ENCODE measurements at regions not wholly inside any gene's neighbourhood (a gene's known extent, or its start where the extent isn't known, plus 50 kb on each side); places are given as distances from the start of the nearest gene placed in this dataset.

DNA sequence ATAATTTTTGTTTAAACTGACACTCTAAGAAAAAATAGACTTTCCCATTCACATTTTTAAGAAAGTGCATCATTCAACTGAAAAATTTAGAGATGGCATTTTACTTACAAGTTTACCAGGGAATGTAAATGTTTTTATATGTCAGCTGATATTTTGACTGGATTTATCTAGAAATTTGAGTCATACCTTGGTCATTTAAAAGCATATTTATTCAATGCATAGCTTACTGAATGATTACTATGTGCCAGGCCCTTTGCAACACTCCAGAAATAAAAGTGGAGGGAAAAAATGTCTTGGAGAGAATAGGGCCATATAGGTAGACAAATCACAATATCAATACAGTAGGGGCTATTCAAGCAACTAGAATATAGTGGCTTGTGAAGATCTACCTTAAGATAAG is 98.4 kb upstream of the FAM3C start:
- no peak for DNase-seq (ENCODE audit: low spot score)

DNA sequence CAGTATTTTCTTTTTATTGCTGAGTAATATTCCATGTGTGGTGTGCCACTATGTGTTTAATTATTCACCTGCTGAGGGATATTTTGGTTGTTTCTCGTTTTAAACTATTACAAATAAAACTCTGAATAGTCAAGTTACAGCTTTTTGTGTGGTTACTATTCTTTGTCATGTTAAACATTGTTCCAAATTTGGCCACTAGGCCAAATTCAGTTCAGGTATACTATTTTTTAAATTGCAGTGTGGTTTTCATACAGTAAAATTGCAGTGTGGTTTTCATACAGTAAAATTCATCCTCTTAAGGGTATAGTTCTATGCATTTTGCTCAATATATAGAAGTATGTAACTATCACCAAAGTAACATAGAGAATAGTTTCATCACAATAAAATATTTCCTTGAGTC is 97.4 kb upstream of the FAM3C start:
- DNase-seq (ENCODE audit: low spot score), result no peak

DNA sequence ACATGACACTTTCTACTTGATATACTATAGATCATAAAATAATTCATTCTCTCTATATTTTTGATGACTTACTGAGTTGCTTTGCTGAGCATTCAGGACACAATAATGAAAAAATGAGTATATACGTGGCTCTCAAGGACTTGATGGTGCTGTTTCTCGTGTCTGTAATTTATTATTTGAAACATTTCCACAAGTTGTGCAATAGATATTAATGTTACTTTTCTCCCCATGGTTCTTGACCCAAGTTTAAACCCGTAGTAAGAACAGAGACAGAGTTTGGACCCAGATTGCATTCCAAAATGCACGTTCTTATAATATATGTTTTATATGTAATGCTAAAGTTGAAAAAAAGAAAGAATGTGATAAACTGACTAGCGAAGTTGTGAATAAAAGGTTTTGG is 94.2 kb upstream of the FAM3C start:
- no peak for DNase-seq (ENCODE audit: low spot score)

DNA sequence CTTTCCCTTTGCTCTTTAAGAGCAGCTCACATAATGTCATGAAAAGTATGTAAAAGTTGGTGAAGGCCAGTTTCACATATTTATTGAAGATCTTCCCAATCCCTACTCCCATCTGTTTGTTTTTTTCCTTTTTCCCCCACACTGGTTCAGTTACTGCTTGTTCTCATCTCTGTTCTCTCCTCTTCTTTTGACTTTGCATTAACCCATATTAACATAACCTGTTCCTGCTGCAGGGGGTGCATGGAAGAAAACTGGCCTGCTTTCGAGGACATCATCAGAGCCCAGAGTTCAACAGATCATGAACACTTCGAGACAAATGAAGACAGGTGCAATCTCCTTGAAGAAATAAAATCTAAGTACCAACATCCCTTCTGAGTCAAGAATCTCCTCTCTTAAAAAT is 93.3 kb upstream of the FAM3C start:
- no peak for DNase-seq (ENCODE audit: low spot score)

DNA sequence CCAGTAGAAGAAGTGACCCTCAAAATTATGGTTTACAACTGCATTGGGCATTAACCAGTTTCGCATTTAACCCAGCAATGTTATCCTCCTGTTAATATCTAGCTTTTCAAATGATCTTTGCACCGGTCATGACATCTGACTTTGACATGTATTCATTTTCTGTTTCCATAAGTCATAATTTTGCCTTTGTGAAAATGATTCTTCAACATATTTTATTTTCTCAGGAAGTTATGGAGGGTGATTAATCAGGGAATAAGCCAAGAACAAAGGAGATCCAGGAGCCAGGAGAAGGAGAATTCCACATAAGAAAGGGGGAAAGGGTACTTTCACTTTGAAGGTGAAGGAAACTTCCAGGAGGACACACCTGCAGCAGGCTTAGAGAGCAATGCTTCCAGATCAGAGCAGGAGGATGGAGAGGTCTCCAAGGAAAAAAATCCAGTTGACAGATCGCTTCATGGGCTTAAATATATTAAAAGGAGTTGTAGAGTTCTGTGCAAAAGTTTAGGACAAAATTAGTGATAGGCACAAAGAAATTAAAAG is 92.1 kb upstream of the FAM3C start:
- no peak for DNase-seq (ENCODE audit: low spot score)

DNA sequence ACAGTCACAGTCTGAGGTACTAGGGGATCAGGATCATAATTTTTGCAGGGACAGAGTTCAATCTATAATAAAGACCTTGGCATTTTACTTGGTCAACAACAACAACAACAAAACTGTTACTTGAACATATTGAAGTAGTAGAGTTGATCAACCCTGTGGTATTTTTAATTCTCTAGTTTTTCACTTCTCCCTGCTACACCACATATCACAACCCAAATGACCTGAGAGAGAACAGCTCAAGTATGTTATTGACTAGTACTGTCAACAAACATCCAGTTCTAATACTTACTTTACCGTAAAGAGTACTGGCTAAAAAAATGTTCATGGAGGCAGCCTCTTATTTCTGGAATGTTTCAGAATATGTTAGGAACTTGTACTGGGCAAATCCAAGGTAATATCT is 90.5 kb upstream of the FAM3C start:
- no peak for DNase-seq (ENCODE audit: low spot score)

DNA sequence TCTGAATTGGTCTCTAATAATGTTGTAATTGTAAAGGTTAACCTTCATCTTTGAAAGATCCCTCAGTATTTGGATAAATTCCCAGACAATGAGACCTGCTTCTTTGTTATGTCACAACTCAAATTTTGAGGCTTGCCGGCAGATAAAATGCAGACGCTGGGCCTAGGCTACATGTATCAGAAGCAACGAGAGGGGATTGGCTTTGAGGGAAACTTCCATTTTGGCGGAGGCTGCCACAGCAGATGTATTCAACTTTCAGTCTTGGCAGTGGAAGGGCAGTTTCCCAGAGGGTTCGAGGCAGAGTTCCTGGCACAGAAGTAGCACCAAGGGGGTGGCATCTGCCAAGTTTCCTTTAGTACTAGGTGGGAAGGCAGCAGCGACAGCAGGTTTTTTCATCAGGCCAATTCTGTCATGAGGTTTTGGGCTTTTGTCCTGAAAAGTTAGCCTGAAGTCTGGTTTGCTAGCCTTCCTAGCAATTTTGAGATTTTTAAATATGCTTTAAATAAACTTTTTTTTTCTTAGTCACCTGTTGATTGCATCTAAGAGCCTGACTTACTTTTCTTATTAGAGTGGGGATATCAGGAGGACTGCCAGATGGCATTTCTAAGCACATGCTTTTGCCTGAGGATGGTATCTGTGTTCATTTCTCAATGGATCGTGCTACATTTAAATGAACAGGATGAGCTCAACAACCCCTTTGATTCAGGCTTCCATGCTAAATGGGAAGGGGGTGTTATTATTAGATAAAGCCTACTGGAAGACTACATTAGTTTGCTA is 89.5 kb upstream of the FAM3C start:
- no peak for DNase-seq (ENCODE audit: low spot score)

DNA sequence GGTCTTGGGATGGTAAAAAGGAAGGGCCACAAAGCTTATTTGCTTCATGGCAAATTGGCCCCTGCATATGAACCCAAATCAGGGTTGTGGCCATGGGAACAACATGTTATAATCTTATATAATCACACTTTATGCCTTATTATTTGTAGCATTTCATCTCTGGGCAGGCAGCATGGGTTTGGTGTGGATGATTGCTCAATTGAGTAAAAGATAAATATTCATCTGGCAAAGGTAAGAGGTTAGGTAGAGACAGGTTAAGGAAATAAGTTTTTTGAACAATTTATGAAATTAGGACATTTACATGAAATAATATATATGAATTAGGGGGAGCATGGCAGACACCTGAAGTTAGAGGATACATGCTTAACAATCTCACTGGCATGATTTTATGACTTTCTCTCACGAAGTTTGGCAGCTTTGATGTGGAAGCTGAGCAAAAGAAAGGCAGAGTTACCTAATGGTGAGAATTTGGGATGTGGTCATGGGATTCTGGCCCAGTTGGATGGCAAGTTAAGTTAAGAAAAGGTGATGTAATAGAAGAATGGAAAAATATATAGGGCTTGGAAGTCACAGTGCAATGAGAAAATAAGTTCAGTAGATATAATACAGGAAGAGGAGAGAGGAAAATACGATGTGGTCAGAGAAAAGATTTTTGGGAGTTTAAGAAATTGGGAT is 88.1 kb upstream of the FAM3C start:
- DNase-seq (ENCODE audit: low spot score), result no peak

DNA sequence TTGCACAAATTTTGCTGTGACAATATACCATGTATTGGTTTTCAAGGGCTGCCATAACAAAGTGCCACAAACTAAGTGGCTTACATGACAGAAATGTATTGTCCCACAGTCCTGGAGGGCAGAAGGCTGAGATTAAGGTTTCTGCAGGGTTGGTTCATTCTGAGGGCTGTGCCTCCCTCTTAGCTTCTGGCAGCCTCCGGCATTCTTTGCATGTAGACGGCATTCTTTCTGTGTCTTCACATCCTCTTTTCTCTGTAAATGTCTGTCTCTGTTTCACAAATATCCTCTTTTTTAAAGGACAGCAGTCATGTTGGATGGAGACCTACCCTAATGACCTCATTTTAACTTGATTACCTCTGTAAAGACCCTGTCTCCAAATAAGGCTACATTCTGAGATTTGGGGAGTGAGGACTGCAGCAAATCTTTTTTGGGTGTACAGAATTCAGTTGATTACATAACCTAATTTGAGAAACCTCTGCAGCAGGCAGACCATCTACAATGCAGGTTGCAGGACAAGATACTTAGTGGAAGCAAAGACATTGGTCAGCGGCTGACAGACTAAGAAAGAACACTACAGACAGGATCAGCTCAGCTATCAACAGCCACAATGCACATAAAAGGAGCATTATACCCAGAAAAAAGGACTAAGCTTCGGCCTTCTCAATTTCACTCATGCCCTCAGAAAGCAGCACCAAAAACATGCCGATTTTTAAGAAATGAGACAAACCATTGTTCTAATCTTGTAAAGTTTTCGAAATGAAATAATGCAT is 84.6 kb upstream of the FAM3C start:
- no peak for DNase-seq (ENCODE audit: low spot score)

DNA sequence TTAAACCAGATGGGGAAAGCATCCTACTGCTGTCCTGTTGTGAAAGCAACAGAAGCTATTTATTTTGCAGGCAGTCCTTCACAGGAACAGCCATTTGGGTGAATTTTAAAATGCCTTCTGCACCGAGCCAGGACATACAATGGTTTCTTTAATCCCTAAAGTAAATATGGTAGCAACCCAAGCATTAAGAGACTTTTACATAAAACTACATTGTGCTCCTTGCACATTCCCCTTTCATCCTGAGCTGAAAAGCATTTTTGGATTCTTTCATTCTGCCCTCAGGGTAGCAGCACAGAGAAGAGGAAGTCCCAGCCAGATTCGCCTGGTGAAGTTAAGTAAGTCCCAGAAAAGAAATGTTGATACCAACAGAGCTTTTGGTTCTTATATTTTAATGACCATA is 84.0 kb upstream of the FAM3C start:
- no peak for DNase-seq (ENCODE audit: low spot score)

DNA sequence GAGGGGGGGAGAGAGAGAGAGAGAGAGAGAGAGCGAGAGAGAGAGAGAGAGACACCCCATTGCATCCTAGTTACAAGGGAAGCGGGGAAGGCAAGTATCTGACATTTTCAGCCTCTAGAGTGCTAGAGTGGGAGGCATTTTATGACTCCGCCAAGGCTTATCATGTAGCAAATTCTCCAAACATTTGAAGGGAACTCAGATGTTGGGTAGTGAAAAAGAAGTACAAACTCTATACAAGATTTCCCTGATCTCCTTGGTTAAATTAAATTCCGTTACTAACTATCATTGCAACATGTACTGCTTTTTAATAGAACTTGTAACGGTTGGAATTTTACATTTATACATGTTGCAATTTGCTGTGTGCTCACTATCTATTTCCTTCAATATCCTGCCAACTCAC is 83.4 kb upstream of the FAM3C start:
- DNase-seq (ENCODE audit: low spot score), result no peak

DNA sequence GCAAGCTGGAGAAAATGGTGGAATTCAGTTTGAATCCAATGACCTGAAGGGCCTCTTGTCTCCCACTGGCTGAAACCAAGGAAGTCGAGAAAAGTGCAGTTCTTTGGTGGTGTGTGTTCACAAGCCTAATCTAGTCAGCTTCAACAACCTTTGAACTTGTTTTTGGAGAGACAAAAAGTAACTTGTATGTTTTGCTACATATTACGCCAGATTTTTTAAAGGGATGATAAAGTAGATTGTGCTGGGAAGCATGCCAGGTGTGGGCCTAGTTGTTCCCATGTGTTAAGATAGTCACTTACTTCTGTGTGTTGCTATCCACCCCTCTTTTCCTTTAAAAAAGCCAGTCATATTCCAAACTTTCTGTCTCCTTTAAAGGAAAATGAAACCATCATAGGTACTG is 79.7 kb upstream of the FAM3C start:
- DNase-seq (ENCODE audit: low spot score), result no peak

DNA sequence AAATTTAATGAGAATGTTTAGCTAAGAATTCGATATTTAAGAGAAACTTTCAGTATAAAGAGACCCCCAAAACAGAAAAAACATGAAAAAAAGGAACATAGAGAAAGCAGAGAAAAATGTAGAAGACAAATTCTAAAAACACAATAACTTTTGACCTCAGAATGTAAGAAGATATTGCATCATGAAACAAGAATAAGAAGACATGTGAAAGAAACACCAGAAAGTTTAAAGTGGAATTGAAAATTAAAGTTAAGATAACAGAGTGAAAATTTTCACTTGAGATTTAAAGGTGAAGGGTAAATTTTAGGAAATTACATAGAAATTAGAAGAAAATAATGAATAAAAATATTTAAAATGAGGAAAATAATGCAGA is 78.2 kb upstream of the FAM3C start:
- DNase-seq (ENCODE audit: low spot score), result no peak

DNA sequence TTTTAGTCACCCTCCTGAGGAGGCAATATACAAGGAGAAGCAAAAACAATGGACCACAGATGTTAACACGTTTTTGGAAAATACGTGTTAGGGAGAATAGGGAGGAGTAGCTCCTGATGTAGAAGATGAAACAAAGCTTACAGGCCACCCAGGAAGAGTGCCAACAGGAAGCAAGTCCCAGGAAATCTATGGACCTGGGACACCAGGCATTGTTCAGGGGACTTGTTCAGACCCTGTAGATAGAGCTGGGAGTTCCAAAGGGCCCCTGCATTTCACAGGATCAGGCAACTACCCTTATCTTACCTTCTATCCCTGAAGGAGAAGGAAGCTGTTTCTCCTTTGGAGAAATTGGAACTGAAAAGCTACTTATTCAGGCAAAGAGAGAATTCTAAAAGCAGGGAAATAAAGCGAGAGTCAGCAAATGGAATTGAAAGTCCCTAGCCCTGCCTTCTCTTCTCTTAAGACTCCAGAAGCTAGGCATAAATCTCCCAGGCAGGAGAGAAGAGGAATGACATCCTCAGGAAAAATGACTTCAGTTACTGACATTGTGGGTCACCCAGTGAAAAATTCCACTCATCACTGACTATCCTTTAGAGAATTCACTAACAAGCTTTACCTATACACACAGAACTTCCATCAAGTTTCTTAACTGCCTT is 77.7 kb upstream of the FAM3C start:
- DNase-seq (ENCODE audit: low spot score), result no peak

DNA sequence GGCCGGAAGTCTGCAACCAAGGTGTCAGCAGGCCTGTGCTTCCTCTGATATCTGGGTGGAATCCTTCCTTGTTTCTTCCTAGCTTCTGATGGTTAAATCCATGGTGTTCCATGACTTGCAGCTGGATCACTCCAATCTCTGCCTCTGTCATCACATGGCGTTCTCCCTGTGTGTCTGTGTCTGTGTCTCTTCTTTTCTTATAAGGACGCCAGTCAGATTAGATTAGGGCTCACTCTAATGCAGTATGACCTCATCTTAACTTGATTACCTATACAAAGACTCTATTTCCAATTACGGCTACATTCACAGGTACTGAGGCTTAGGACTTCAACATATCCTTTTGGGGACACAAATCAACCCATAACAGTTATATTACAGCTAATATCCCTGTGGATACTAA is 70.3 kb upstream of the FAM3C start:
- DNase-seq (ENCODE audit: low spot score), result no peak

DNA sequence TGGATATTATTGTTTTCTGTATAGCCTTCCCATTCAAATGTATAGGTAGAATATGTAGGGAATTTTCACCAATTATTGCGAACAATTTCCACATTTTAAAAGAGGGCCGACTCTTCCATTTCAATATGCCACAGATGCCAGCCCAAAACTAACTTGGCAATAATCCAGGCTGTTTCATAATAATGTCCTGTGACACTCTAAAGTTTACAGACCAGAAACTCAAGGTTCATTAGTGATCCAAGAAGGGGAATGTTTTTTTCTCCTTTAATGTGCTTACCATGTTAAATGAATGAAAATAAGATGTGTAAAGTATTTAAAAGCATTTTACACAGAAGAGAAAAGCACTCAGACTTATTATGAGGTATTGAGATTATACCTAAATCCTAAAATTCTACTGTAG is 63.0 kb upstream of the FAM3C start:
- DNase-seq (ENCODE audit: low spot score), result no peak

DNA sequence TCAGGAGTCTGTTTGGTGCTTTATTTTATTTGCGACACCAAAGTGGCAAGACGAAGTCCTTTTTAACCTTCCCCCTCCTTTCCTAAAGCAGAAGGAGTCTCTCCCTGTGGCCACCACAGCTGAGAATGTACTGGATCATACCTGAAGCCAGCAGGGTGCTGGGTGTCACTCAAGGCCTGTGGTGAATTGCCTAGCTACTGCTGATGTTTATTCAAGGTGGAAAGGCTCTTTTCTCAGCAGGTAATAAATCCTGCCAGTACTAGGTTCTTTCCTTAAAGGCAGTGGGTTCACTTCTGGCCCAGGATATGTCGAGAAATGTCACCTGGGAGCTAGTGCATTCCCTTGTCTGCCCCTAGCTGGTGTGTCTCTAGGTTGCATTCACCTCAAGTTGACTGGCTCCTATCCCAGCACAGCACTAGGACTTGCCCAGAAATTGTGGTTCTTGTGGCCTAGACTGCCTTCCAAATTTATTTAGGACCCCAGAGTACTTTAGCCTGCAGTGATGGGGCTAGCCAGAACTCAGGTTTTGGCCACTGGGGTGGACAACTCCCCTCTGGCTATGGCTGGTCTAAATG is 60.8 kb upstream of the FAM3C start:
- DNase-seq (ENCODE audit: low spot score), result no peak

DNA sequence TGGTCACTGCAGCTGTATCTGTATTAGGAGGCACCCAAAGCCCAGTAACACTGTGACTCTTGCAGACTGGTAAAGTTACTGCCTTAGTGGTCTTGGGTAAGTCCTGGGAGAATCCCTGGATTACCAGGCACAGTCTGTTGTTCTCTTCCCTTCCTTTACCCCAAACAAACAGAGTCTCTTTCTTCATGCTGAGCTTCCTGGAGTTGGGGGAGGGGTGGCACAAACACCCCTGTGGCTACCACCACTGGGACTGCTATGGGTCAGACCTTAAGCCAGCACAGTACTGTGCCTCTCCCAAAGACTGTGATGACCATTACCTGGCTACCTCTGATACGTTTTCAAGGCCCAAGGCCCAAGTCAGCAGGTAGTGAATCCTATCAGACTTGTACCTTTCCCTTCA is 59.9 kb upstream of the FAM3C start:
- DNase-seq (ENCODE audit: low spot score), result no peak

DNA sequence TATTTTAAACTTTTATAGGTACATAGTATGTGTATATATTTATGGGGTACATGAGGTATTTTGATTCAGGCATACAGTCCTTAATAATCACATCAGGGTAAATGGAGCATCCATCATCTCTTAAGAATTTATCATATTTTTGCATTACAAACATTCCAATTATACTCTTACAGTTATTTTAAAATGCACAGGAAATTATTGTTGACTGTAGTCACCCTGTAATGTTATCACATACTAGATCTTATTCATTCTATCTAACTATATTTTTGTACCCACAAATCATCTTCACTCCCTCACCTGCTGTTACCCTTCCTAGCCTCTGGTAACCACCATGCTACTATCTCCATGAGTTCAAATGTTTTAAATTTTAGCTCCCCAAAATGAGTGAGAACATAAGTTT is 56.3 kb upstream of the FAM3C start:
- DNase-seq (ENCODE audit: low spot score), result no peak

DNA sequence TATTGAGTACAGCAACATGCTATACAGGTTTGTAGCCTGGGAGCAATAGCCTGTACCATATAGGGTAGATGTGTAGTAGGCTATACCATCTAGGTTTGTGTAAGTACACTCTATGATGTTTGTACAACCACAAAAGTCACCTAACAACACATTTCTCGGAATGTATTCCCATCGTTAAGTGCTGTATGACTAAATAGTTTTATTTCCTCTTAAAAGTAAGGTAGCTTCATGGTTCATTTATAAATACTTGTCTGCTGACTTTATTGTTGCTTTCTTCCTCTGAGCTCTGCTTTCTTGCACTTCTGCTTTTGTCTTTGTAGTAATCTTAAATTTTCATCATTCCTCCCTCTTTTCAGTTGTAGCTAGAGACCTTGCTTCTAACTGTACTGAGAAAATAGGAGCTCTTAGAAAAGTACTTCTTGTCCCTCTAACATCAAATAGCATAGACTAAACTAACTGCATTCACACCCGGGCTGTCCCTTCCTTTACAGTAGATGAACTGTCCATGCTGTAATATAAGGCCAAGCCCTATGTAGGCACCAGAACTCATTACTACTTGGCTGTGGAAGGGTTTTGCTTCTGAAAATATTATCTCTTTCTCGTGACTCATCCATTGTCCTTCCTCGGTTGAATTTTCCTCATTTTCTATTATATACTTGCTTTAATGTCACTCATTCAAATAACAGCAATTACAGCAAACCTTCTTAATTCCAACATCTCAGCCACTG is 55.4 kb upstream of the FAM3C start:
- DNase-seq (ENCODE audit: low spot score), result no peak

DNA sequence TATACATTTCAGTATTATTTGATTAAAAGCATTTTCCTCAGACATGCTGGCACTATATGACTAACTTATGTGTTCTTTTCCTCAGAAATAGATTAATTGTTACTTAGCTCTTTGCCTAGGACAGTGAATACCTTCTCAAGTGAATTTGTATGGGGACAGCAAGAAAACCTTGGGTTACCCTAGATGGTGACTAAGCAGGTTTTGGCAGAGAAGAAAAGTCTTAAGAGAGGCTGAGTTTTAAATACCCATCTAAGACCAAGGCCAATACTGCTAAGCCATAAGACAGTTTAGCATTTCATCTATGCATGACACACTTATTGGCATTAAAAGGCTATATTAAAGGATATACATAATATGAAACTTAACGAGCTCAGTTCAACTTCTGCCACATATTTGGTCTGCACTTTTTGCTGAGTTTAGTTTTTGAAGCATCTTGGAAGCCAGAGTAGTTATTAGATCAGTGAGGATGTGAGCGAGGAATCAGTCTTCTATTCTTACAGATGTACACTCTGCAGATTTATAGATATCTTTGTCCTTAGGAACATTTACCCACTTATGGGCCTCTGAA is 54.6 kb upstream of the FAM3C start:
- DNase-seq (ENCODE audit: low spot score), result no peak
